Vagina (tissue), 2 donors: ENCODE measurements at regions not wholly inside any gene's neighbourhood (a gene's known extent, or its start where the extent isn't known, plus 50 kb on each side); places are given as distances from the start of the nearest gene placed in this dataset.

ENCODE experiments used
- POLR2A ChIP-seq, 2 donors: fragments of 450-650 bp; IDR thresholded peaks; one replicate each; pipeline ENCODE4 v1.6.1; 2017; ENCODE audit warnings: antibody characterized with exemption in 2 of 2, mild to moderate bottlenecking in 2 of 2, moderate library complexity in 2 of 2
- POLR2AphosphoS5 ChIP-seq, 2 donors: sonication (generic); formaldehyde crosslinking; IDR thresholded peaks; one replicate each; pipeline ENCODE4 v1.9.0; 2017; ENCODE audit warnings: antibody characterized with exemption in 2 of 2, mild to moderate bottlenecking in 2 of 2, low read depth in 1 of 2; ENCODE audit not compliant: insufficient read depth in 1 of 2
- TF ChIP-seq, protein P1 (sequence below), 3 experiments: fragments of 450-650 bp in 2 of 3; fragments of 200-600 bp in 1 of 3; sonication (generic) in 1 of 3; IDR thresholded peaks; one replicate each; pipeline ENCODE4 v1.5.1; 2017 to 2019; ENCODE audit warnings: antibody characterized with exemption in 3 of 3, mild to moderate bottlenecking in 2 of 3, moderate library complexity in 2 of 3

DNA sequence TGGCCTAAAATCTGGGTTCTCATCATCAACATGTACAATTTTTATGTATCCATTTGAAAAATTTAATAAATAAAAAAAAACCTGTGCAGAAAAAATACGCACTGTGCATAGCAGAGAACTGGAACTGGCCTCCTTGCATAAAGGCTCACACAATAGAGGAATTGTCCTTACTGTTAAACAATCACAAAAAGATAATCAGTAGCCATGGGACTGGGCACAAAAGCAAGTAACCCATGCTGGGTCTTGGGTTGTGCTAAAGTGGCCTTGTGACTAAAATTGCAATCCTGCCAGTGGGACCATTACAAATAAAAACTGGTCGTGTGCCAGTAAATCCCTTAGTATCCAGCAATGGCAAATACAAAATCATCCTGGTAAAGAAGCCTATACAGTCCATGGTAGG, 1646.6 kb downstream of the MAT2B start:
- TF ChIP-seq, protein P1, sequence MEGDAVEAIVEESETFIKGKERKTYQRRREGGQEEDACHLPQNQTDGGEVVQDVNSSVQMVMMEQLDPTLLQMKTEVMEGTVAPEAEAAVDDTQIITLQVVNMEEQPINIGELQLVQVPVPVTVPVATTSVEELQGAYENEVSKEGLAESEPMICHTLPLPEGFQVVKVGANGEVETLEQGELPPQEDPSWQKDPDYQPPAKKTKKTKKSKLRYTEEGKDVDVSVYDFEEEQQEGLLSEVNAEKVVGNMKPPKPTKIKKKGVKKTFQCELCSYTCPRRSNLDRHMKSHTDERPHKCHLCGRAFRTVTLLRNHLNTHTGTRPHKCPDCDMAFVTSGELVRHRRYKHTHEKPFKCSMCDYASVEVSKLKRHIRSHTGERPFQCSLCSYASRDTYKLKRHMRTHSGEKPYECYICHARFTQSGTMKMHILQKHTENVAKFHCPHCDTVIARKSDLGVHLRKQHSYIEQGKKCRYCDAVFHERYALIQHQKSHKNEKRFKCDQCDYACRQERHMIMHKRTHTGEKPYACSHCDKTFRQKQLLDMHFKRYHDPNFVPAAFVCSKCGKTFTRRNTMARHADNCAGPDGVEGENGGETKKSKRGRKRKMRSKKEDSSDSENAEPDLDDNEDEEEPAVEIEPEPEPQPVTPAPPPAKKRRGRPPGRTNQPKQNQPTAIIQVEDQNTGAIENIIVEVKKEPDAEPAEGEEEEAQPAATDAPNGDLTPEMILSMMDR (IDR thresholded peaks at IDR 0.05) = no peak
- TF ChIP-seq POLR2AphosphoS5 (IDR thresholded peaks at IDR 0.05; ENCODE audit: insufficient read depth in 1 of 2, low read depth in 1 of 2) (no peak), POLR2A (IDR thresholded peaks at IDR 0.05) (no peak)
